ENCODE measurements at regions not wholly inside any gene's neighbourhood (a gene's known extent, or its start where the extent isn't known, plus 50 kb on each side); places are given as distances from the start of the nearest gene placed in this dataset.

GRCh38 chr14:55973285-55973800 is 144.9 kb upstream of the PELI2 start:
- no peak for TF ChIP-seq CTCF (IDR thresholded peaks at IDR 0.05; ENCODE audit: insufficient read depth, low read length, poor library complexity, severe bottlenecking)
- no peak for TF ChIP-seq EZH2phosphoT487 (conservative IDR thresholded peaks at IDR 0.05; ENCODE audit: low read length)
